HL-60 (cell line): ENCODE measurements at regions not wholly inside any gene's neighbourhood (a gene's known extent, or its start where the extent isn't known, plus 50 kb on each side); places are given as distances from the start of the nearest gene placed in this dataset.
"Not testable (repeated sequence)": the region's sequence is repeated elsewhere in the genome, so short reads cannot be mapped to it uniquely, and the experiment has no call there.

Experiments
- POLR2AphosphoS5 ChIP-seq: IDR thresholded peaks from 2 replicates; pipeline ENCODE4 v1.6.1; 2012; ENCODE audit warnings: low read depth
- SPI1 ChIP-seq: IDR thresholded peaks from 2 replicates; pipeline ENCODE4 v1.6.1; 2012; ENCODE audit warnings: low read depth, mild to moderate bottlenecking, borderline replicate concordance
- TF ChIP-seq, protein P1 (sequence below): IDR thresholded peaks from one replicate; pipeline ENCODE4 v1.5.1; 2011; ENCODE audit warnings: low read length, control low read depth, inconsistent platforms; ENCODE audit not compliant: insufficient read depth

DNA sequence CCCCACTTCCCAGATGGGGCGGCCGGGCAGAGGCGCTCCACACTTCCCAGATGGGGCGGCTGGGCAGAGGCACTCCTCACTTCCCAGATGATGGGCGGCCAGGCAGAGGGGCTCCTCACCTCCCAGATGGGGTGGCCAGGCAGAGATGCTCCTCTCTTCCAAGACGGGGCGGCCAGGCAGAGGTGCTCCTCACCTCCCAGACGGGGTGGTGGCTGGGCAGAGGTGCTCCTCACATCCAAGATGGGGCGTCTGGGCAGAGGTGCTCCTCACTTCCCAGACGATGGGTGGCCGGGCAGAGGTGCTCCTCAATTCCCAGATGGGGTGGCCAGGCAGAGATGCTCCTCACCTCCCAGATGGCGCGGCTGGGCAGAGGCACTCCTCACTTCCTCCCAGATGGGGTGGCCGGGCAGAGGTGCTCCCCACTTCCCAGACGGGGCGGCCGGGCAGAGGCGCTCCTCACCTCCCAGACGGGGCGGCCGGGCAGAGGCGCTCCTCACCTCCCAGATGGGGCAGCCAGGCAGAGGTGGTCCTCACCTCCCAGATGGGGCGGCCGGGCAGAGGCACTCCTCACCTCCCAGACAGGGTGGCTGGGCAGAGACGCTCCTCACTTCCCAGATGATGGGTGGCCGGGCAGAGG lies 275.2 kb downstream of the LIPI start:
- TF ChIP-seq, protein P1, sequence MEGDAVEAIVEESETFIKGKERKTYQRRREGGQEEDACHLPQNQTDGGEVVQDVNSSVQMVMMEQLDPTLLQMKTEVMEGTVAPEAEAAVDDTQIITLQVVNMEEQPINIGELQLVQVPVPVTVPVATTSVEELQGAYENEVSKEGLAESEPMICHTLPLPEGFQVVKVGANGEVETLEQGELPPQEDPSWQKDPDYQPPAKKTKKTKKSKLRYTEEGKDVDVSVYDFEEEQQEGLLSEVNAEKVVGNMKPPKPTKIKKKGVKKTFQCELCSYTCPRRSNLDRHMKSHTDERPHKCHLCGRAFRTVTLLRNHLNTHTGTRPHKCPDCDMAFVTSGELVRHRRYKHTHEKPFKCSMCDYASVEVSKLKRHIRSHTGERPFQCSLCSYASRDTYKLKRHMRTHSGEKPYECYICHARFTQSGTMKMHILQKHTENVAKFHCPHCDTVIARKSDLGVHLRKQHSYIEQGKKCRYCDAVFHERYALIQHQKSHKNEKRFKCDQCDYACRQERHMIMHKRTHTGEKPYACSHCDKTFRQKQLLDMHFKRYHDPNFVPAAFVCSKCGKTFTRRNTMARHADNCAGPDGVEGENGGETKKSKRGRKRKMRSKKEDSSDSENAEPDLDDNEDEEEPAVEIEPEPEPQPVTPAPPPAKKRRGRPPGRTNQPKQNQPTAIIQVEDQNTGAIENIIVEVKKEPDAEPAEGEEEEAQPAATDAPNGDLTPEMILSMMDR, result not testable (repeated sequence)
- TF ChIP-seq POLR2AphosphoS5, SPI1: not testable (repeated sequence)
